Neural cell (in vitro differentiated cells): ENCODE measurements at regions not wholly inside any gene's neighbourhood (a gene's known extent, or its start where the extent isn't known, plus 50 kb on each side); places are given as distances from the start of the nearest gene placed in this dataset.

ENCODE experiments used
- CTCF ChIP-seq: fragments of 450-650 bp; IDR thresholded peaks from 2 replicates; pipeline ENCODE4 v1.5.1; 2014; ENCODE audit warnings: antibody characterized with exemption, mild to moderate bottlenecking, moderate library complexity; ENCODE audit not compliant: poor library complexity, severe bottlenecking
- EP300 ChIP-seq: fragments of 450-650 bp; conservative IDR thresholded peaks from 2 replicates; pipeline ENCODE4 v1.6.1; 2014; ENCODE audit warnings: antibody characterized with exemption, mild to moderate bottlenecking, moderate library complexity; ENCODE audit not compliant: poor library complexity, severe bottlenecking
- EZH2 ChIP-seq: fragments of 200-600, 300-800 bp; shearing (Covaris generic), sonication (generic); IDR thresholded peaks from 2 replicates; pipeline ENCODE4 v1.6.1; 2014; ENCODE audit warnings: antibody characterized with exemption, low read length, borderline replicate concordance, mild to moderate bottlenecking; ENCODE audit not compliant: insufficient read depth, poor library complexity, severe bottlenecking
- POLR2AphosphoS5 ChIP-seq: IDR thresholded peaks from 2 replicates; pipeline ENCODE4 v1.6.1; 2012
- RAD21 ChIP-seq: fragments of 450-650 bp; conservative IDR thresholded peaks from 2 replicates; pipeline ENCODE4 v1.6.1; 2014; ENCODE audit warnings: antibody characterized with exemption, mild to moderate bottlenecking, moderate library complexity
- REST ChIP-seq: IDR thresholded peaks from 2 replicates; pipeline ENCODE4 v1.6.1; 2012; ENCODE audit warnings: borderline replicate concordance
- SMC3 ChIP-seq: fragments of 450-650 bp; conservative IDR thresholded peaks from 2 replicates; pipeline ENCODE4 v1.6.1; 2014; ENCODE audit warnings: antibody characterized with exemption, mild to moderate bottlenecking, moderate library complexity; ENCODE audit not compliant: poor library complexity

- TF ChIP-seq POLR2AphosphoS5 (no peak), CTCF (no peak), EZH2 (no peak), RAD21 (no peak), EP300 (no peak), REST (no peak), SMC3 (no peak)
These were observed 194.0 kb downstream of the MBD2 start for GRCh38 chr18:54030434-54030833.
